ENCODE measurements at regions not wholly inside any gene's neighbourhood (a gene's known extent, or its start where the extent isn't known, plus 50 kb on each side); places are given as distances from the start of the nearest gene placed in this dataset.
A peak's percentile ranks its signal among the peaks of the same experiment; 100 is the strongest.

DNA sequence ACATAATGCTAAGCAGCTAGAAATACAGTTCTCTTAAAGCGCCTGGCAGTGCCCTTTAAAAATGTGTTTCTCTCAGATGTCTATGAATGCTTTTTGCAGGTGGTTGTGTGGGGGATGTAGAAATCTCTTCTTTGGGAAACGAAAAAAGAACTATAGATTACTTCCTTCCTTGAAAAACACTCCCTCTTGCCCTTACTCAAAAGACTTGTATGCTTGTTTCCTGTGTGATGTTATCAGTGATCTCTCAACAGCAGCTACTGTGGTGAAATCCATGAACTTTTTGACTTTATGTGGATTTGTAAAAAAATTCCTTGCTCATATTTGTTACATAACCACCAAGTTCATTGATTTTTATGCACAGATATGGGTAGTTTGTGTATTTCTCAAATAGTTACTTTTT is 916.5 kb downstream of the QKI start:
- CTCF ChIA-PET (ENCODE audit: low intra/inter-chr PET ratio, low total read pairs) = no interaction called here
- POLR2A ChIA-PET = no interaction called here
- DNase-seq (ENCODE audit: low spot score) = no peak
- H3K4me2 ChIP-seq (ENCODE audit: low read depth, low read length) = no peak overlapping the region
- H3K9ac ChIP-seq (ENCODE audit: insufficient read depth, low read depth, low read length) = no peak overlapping the region
- 11% methylated on average over 2 of the region's 2 CpGs for WGBS (ENCODE audit: low lambda C conversion rate)
- in situ Hi-C loops (cut with HindIII; ENCODE audit: extremely low pct_ligation_motif_present, low pct_unique_long_range_greater_than_20kb) = no loop called here
- no peaks in the 10 kb centered on the region for H4K20me1 ChIP-seq (ENCODE audit: insufficient read depth, low read length)
- no peaks in the 10 kb centered on the region for H3K4me1 ChIP-seq (ENCODE audit: insufficient read depth, low read length)
- H3K27ac ChIP-seq (ENCODE audit: extremely low read length, insufficient read depth, low read length) = no peak overlapping the region
- FAIRE-seq = no peak
- no peak overlapping the region for H2AFZ ChIP-seq (ENCODE audit: low read length)
- no peak overlapping the region for H3K4me3 ChIP-seq (replicated peaks in 1 of 3; ENCODE audit: insufficient read depth in 1 of 3, low read depth in 2 of 3, low read length in 3 of 3)
- peaks cover 89% of the 10 kb centered on the region for H3K9me3 ChIP-seq (ENCODE audit: low read length)
- intact Hi-C loops (cut with micrococcal nuclease; ENCODE audit: unreplicated experiment) = no loop called here
- no peak for ATAC-seq
- no peaks in the 10 kb centered on the region for H3K36me3 ChIP-seq (replicated peaks in 1 of 2; ENCODE audit: control insufficient read depth in 1 of 2, insufficient read depth in 2 of 2, low read length in 2 of 2)
- TF ChIP-seq, protein P1, sequence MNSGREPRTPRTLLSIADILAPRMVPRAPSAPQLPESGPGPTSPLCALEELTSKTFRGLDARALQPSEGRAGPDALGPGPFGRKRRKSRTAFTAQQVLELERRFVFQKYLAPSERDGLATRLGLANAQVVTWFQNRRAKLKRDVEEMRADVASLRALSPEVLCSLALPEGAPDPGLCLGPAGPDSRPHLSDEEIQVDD (CRISPR knock-in tag; IDR thresholded peaks at IDR 0.05; ENCODE audit: borderline replicate concordance) = no peak
- no peaks in the 10 kb centered on the region for H3K79me2 ChIP-seq (ENCODE audit: insufficient read depth, low read length)
- no TSS peak for BruUV-seq (replicated peaks)
- no peaks in the 10 kb centered on the region for H3K27me3 ChIP-seq (ENCODE audit: control insufficient read depth in 1 of 2, insufficient read depth in 2 of 2, low read length in 2 of 2)

DNA sequence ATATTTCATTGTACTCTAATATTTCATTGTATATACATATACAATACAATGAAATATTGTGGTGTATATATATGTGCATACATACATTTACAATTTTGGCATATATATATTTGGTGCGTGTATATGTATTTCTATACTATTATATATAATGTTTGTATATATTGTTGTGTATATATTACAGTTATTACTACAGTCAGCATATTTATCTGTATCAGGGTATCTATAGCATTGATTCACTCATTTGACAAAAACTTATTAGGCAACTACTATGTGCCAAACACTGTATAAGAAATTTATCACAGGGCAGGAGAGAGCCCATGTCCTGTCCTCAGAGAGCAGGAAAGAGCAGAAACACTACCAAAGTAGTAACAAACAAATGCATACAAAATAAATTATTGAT is 910.6 kb downstream of the QKI start:
- no peak for ATAC-seq
- Histone ChIP-seq H3K4me3 (replicated peaks in 1 of 3; ENCODE audit: insufficient read depth in 1 of 3, low read depth in 2 of 3, low read length in 3 of 3) (no peak overlapping the region), H3K4me1 (ENCODE audit: insufficient read depth, low read length) (no peaks in the 10 kb centered on the region), H3K9me3 (ENCODE audit: low read length) (peaks cover 92% of the 10 kb centered on the region), H3K79me2 (ENCODE audit: insufficient read depth, low read length) (no peaks in the 10 kb centered on the region), H3K4me2 (ENCODE audit: low read depth, low read length) (no peak overlapping the region), H4K20me1 (ENCODE audit: insufficient read depth, low read length) (no peaks in the 10 kb centered on the region), H3K27me3 (ENCODE audit: control insufficient read depth in 1 of 2, insufficient read depth in 2 of 2, low read length in 2 of 2) (no peaks in the 10 kb centered on the region), H3K36me3 (replicated peaks in 1 of 2; ENCODE audit: control insufficient read depth in 1 of 2, insufficient read depth in 2 of 2, low read length in 2 of 2) (no peaks in the 10 kb centered on the region), H3K27ac (ENCODE audit: extremely low read length, insufficient read depth, low read length) (no peak overlapping the region), H3K9ac (ENCODE audit: insufficient read depth, low read depth, low read length) (no peak overlapping the region), H2AFZ (ENCODE audit: low read length) (no peak overlapping the region)
- WGBS (ENCODE audit: low lambda C conversion rate) = 30% methylated on average over 1 of the region's 1 CpG
- BruUV-seq (replicated peaks) = no TSS peak
- POLR2A ChIA-PET = no interaction called here
- CTCF ChIA-PET (ENCODE audit: low intra/inter-chr PET ratio, low total read pairs) = no interaction called here
- intact Hi-C loops (cut with micrococcal nuclease; ENCODE audit: unreplicated experiment) = no loop called here
- no peak for FAIRE-seq
- in situ Hi-C loops (cut with HindIII; ENCODE audit: extremely low pct_ligation_motif_present, low pct_unique_long_range_greater_than_20kb) = no loop called here
- no peak for DNase-seq (ENCODE audit: low spot score)
- TF ChIP-seq MAFF (IDR thresholded peaks at IDR 0.05; ENCODE audit: low read depth, low read length) (peak; percentile 57), MAFK (conservative IDR thresholded peaks at IDR 0.05 in 1 of 2, IDR thresholded peaks at IDR 0.05 in 1 of 2; ENCODE audit: low read length in 2 of 2) (peak; percentile 43 to 77; a peak in 3 of 4 replicates), ZNF225 (CRISPR knock-in tag; IDR thresholded peaks at IDR 0.05) (no peak)
- TF ChIP-seq, protein P2, sequence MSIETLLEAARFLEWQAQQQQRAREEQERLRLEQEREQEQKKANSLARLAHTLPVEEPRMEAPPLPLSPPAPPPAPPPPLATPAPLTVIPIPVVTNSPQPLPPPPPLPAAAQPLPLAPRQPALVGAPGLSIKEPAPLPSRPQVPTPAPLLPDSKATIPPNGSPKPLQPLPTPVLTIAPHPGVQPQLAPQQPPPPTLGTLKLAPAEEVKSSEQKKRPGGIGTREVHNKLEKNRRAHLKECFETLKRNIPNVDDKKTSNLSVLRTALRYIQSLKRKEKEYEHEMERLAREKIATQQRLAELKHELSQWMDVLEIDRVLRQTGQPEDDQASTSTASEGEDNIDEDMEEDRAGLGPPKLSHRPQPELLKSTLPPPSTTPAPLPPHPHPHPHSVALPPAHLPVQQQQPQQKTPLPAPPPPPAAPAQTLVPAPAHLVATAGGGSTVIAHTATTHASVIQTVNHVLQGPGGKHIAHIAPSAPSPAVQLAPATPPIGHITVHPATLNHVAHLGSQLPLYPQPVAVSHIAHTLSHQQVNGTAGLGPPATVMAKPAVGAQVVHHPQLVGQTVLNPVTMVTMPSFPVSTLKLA (IDR thresholded peaks at IDR 0.05) = no peak

Data from HepG2 (cell line).